Panc1 (cell line): ENCODE measurements at regions not wholly inside any gene's neighbourhood (a gene's known extent, or its start where the extent isn't known, plus 50 kb on each side); places are given as distances from the start of the nearest gene placed in this dataset.

Source experiments
- CTCF ChIP-seq: fragments of 450-650 bp; IDR thresholded peaks from 2 replicates; pipeline ENCODE4 v1.5.1; 2017; ENCODE audit warnings: mild to moderate bottlenecking
- POLR2AphosphoS5 ChIP-seq: IDR thresholded peaks from 2 replicates; pipeline ENCODE4 v1.6.1; 2012; ENCODE audit warnings: mild to moderate bottlenecking, low read depth, low read length, moderate library complexity
- SIN3A ChIP-seq: IDR thresholded peaks from 2 replicates; pipeline ENCODE4 v1.6.1; 2012; ENCODE audit warnings: low read depth, mild to moderate bottlenecking, low read length, moderate library complexity, borderline replicate concordance; ENCODE audit not compliant: insufficient read depth
- TF ChIP-seq, protein P1 (sequence below), 2 experiments: IDR thresholded peaks; 2 replicates each; pipeline ENCODE4 v1.6.1; 2011 to 2012; ENCODE audit warnings: low read depth in 2 of 2, control low read depth in 1 of 2, low read length in 1 of 2, mild to moderate bottlenecking in 1 of 2, moderate library complexity in 1 of 2; ENCODE audit not compliant: insufficient read depth in 1 of 2

DNA sequence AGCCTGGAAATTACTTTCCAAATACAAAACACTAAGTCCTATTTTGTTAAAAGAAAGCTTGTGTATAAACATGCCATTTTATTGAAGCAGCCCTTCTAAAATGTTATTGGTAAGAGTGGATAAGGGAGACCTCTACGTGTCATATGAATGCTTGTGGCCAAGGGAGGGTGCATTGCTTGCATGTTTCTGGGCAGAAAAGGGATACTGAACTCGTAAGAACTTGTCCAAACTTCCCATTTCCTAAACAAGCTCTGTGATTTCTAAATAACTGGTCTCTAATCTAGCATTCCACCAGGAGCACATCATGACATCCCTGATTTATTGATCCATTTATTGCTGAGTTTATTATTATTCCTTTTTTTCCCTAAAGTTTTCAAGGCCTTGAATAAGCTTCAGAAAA lies 474.1 kb downstream of the CD109 start:
- TF ChIP-seq CTCF: no peak
- TF ChIP-seq, protein P1, sequence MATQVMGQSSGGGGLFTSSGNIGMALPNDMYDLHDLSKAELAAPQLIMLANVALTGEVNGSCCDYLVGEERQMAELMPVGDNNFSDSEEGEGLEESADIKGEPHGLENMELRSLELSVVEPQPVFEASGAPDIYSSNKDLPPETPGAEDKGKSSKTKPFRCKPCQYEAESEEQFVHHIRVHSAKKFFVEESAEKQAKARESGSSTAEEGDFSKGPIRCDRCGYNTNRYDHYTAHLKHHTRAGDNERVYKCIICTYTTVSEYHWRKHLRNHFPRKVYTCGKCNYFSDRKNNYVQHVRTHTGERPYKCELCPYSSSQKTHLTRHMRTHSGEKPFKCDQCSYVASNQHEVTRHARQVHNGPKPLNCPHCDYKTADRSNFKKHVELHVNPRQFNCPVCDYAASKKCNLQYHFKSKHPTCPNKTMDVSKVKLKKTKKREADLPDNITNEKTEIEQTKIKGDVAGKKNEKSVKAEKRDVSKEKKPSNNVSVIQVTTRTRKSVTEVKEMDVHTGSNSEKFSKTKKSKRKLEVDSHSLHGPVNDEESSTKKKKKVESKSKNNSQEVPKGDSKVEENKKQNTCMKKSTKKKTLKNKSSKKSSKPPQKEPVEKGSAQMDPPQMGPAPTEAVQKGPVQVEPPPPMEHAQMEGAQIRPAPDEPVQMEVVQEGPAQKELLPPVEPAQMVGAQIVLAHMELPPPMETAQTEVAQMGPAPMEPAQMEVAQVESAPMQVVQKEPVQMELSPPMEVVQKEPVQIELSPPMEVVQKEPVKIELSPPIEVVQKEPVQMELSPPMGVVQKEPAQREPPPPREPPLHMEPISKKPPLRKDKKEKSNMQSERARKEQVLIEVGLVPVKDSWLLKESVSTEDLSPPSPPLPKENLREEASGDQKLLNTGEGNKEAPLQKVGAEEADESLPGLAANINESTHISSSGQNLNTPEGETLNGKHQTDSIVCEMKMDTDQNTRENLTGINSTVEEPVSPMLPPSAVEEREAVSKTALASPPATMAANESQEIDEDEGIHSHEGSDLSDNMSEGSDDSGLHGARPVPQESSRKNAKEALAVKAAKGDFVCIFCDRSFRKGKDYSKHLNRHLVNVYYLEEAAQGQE (IDR thresholded peaks at IDR 0.05; ENCODE audit: insufficient read depth in 1 of 2, low read depth in 2 of 2, low read length in 1 of 2): no peak
- no peak for TF ChIP-seq POLR2AphosphoS5
- no peak for TF ChIP-seq SIN3A
